ENCODE measurements at regions not wholly inside any gene's neighbourhood (a gene's known extent, or its start where the extent isn't known, plus 50 kb on each side); places are given as distances from the start of the nearest gene placed in this dataset.

- H3K4me3 Mint-ChIP-seq = no peak overlapping the region
- Histone ChIP-seq H3K4me3 (no peak overlapping the region), H3K9me2 (ENCODE audit: insufficient read depth) (no peaks in the 10 kb centered on the region; the same call in 1 of the 2 replicates), H3K79me2 (replicated peaks; ENCODE audit: insufficient read depth) (no peaks in the 10 kb centered on the region), H3K27me3 (ENCODE audit: insufficient read depth) (no peaks in the 10 kb centered on the region), H3K4me2 (no peak overlapping the region), H4K20me1 (replicated peaks; ENCODE audit: insufficient read depth) (no peaks in the 10 kb centered on the region), H3K27ac (ENCODE audit: low read depth) (no peak overlapping the region), H2AFZ (no peak overlapping the region), H3F3A (replicated peaks; ENCODE audit: low read depth) (no peaks in the 10 kb centered on the region), H3K36me3 (ENCODE audit: insufficient read depth) (0 out of 2 replicates have a peak, but pooled peaks cover 10% of the 10 kb centered on the region), H3K4me1 (ENCODE audit: insufficient read depth) (peaks cover 5% of the 10 kb centered on the region; the same call in 1 of the 2 replicates)
- H3K27me3 Mint-ChIP-seq (ENCODE audit: insufficient read depth, low read depth, poor library complexity) = no peaks in the 10 kb centered on the region
- no peak overlapping the region for H3K27ac Mint-ChIP-seq
- no peaks in the 10 kb centered on the region for H3K9me3 Mint-ChIP-seq
- no peak for TF ChIP-seq NANOG (IDR thresholded peaks at IDR 0.05; ENCODE audit: borderline replicate concordance)
- no peak for TF ChIP-seq EZH2 (IDR thresholded peaks at IDR 0.05; ENCODE audit: low read depth, unreplicated experiment)
- TF ChIP-seq REST (IDR thresholded peaks at IDR 0.05; ENCODE audit: unreplicated experiment) = no peak
- peaks cover 17% of the 10 kb centered on the region; the same call in 2 of the 3 replicates for H3K4me1 Mint-ChIP-seq
- DNase-seq (ENCODE audit: low spot score) = no peak
- ATAC-seq = no peak
- H3K36me3 Mint-ChIP-seq (ENCODE audit: low read depth) = peaks cover 17% of the 10 kb centered on the region; the same call in 1 of the 3 replicates
Measured at GRCh38 chr11:92892802-92893684, 76.4 kb upstream of the MTNR1B start.

- no peaks in the 10 kb centered on the region for H3K79me2 ChIP-seq (replicated peaks; ENCODE audit: insufficient read depth)
- H3K36me3 Mint-ChIP-seq (ENCODE audit: low read depth) = peaks cover 17% of the 10 kb centered on the region; the same call in 1 of the 3 replicates
- H3K27me3 Mint-ChIP-seq (ENCODE audit: insufficient read depth, low read depth, poor library complexity) = no peaks in the 10 kb centered on the region
- H3K4me2 ChIP-seq = no peak overlapping the region
- peaks cover 8% of the 10 kb centered on the region; the same call in 2 of the 3 replicates for H3K4me1 Mint-ChIP-seq
- no peak overlapping the region for H3K4me3 ChIP-seq
- ATAC-seq (no peak), DNase-seq (ENCODE audit: low spot score) (no peak)
- H3K9me3 Mint-ChIP-seq = no peaks in the 10 kb centered on the region
- H3K27me3 ChIP-seq (ENCODE audit: insufficient read depth) = no peaks in the 10 kb centered on the region
- H3K27ac ChIP-seq (ENCODE audit: low read depth) = no peak overlapping the region
- no peak overlapping the region for H3K27ac Mint-ChIP-seq
- no peaks in the 10 kb centered on the region; the same call in 1 of the 2 replicates for H3K9me2 ChIP-seq (ENCODE audit: insufficient read depth)
- peaks cover 5% of the 10 kb centered on the region; the same call in 1 of the 2 replicates for H3K4me1 ChIP-seq (ENCODE audit: insufficient read depth)
- H3K36me3 ChIP-seq (ENCODE audit: insufficient read depth) = 0 out of 2 replicates have a peak, but pooled peaks cover 10% of the 10 kb centered on the region
- no peaks in the 10 kb centered on the region for H3F3A ChIP-seq (replicated peaks; ENCODE audit: low read depth)
- no peak overlapping the region for H2AFZ ChIP-seq
- no peaks in the 10 kb centered on the region for H4K20me1 ChIP-seq (replicated peaks; ENCODE audit: insufficient read depth)
- H3K4me3 Mint-ChIP-seq = no peak overlapping the region
- TF ChIP-seq EZH2 (IDR thresholded peaks at IDR 0.05; ENCODE audit: low read depth, unreplicated experiment) (no peak), ETS1 (IDR thresholded peaks at IDR 0.05) (no peak), POLR2AphosphoS5 (IDR thresholded peaks at IDR 0.05; ENCODE audit: low read depth) (no peak), NANOG (IDR thresholded peaks at IDR 0.05; ENCODE audit: borderline replicate concordance) (no peak), JUNB (IDR thresholded peaks at IDR 0.05; ENCODE audit: unreplicated experiment) (no peak), STAT1 (IDR thresholded peaks at IDR 0.05; ENCODE audit: unreplicated experiment) (no peak), ZNF462 (CRISPR knock-in tag; IDR thresholded peaks at IDR 0.05) (no peak), ZNF331 (CRISPR knock-in tag; IDR thresholded peaks at IDR 0.05; ENCODE audit: low read depth) (no peak)
Measured at GRCh38 chr11:92894197-92894596, 75.3 kb upstream of the MTNR1B start.

Data from GM23338 (cell line).